Breast epithelium (tissue), 3 donors: ENCODE measurements at regions not wholly inside any gene's neighbourhood (a gene's known extent, or its start where the extent isn't known, plus 50 kb on each side); places are given as distances from the start of the nearest gene placed in this dataset.

Source experiments
- POLR2A ChIP-seq: fragments of 450-650 bp; IDR thresholded peaks from one replicate; pipeline ENCODE4 v1.6.1; 2016; ENCODE audit warnings: antibody characterized with exemption, mild to moderate bottlenecking, moderate library complexity
- TF ChIP-seq, protein P1 (sequence below), 3 donors: fragments of 450-650 bp; IDR thresholded peaks; one replicate each; pipeline ENCODE4 v1.5.1; 2016 to 2017; ENCODE audit warnings: antibody characterized with exemption in 3 of 3, mild to moderate bottlenecking in 3 of 3, moderate library complexity in 3 of 3

DNA sequence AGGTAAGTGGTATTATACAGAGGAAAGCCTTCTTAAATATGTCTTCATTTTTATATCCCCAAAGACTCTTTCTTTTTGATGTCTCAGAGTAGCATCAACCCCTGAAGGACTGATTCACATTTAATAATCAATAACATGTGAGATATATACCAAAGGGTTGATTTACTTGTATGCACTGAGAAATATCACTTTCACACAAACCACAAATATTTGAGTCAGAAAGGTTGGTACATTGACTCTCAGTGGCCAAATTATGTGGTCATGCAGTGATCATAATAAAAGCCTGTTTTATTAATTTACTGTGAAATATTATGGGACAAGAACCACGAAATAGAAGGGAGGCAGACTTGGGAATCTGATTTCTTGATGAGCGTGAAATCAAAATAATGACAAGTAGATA, 329.0 kb downstream of the GBE1 start:
- TF ChIP-seq, protein P1, sequence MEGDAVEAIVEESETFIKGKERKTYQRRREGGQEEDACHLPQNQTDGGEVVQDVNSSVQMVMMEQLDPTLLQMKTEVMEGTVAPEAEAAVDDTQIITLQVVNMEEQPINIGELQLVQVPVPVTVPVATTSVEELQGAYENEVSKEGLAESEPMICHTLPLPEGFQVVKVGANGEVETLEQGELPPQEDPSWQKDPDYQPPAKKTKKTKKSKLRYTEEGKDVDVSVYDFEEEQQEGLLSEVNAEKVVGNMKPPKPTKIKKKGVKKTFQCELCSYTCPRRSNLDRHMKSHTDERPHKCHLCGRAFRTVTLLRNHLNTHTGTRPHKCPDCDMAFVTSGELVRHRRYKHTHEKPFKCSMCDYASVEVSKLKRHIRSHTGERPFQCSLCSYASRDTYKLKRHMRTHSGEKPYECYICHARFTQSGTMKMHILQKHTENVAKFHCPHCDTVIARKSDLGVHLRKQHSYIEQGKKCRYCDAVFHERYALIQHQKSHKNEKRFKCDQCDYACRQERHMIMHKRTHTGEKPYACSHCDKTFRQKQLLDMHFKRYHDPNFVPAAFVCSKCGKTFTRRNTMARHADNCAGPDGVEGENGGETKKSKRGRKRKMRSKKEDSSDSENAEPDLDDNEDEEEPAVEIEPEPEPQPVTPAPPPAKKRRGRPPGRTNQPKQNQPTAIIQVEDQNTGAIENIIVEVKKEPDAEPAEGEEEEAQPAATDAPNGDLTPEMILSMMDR (IDR thresholded peaks at IDR 0.05), result no peak
- no peak for TF ChIP-seq POLR2A
